ENCODE measurements at regions not wholly inside any gene's neighbourhood (a gene's known extent, or its start where the extent isn't known, plus 50 kb on each side); places are given as distances from the start of the nearest gene placed in this dataset.

DNA sequence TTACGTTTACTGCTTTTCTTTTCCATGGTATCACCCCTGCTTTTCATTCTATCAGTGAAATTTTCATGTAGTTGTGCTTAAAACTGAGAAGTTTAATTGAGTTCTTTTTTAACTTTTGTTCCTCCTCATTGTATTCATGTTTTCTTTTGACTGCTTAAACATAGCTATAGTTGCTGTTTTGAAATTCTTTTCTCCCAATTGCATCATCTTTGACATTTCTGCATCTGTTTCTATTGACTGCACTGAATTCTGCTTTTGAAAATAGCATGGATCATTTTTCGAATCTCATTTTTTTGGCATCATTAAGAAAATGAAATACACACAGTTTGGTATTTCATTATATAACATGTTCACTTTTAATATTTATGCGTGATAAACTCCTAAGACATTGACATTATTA, 694.9 kb downstream of the MECOM start:
- Histone ChIP-seq H3K4me3 (replicated peaks; ENCODE audit: low read depth, low read length) (no peak overlapping the region), H3K27me3 (replicated peaks; ENCODE audit: control insufficient read depth, insufficient read depth, low read length) (no peaks in the 10 kb centered on the region), H3K36me3 (ENCODE audit: control insufficient read depth, insufficient read depth, low read length) (no peaks in the 10 kb centered on the region)
- TF ChIP-seq, protein P1, sequence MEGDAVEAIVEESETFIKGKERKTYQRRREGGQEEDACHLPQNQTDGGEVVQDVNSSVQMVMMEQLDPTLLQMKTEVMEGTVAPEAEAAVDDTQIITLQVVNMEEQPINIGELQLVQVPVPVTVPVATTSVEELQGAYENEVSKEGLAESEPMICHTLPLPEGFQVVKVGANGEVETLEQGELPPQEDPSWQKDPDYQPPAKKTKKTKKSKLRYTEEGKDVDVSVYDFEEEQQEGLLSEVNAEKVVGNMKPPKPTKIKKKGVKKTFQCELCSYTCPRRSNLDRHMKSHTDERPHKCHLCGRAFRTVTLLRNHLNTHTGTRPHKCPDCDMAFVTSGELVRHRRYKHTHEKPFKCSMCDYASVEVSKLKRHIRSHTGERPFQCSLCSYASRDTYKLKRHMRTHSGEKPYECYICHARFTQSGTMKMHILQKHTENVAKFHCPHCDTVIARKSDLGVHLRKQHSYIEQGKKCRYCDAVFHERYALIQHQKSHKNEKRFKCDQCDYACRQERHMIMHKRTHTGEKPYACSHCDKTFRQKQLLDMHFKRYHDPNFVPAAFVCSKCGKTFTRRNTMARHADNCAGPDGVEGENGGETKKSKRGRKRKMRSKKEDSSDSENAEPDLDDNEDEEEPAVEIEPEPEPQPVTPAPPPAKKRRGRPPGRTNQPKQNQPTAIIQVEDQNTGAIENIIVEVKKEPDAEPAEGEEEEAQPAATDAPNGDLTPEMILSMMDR (IDR thresholded peaks at IDR 0.05; ENCODE audit: insufficient read depth, low read length, poor library complexity, severe bottlenecking): no peak
- DNase-seq (ENCODE audit: extremely low read depth, insufficient read length): no peak

DNA sequence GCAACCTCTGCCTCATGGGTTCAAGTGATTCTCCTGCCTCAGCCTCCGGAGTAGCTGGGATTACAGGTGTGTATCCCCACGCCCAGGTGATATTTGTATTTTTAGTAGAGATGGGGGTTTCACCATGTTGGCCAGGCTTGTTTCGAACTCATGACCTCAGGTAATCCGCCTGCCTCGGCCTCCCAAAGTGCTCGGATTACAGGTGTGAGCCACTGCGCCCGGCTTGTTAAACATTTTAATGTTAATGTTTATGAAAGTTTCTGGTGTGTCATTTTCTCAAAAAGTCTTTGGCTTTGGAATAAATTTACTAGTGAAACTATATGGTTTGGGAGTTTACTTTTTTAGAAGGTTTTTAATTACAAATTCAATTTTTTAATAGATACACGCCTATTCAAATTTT, 698.8 kb downstream of the MECOM start:
- H3K4me3 ChIP-seq (replicated peaks; ENCODE audit: low read depth, low read length): no peak overlapping the region
- TF ChIP-seq, protein P1 (IDR thresholded peaks at IDR 0.05; ENCODE audit: insufficient read depth, low read length, poor library complexity, severe bottlenecking): no peak
- no peak for DNase-seq (ENCODE audit: extremely low read depth, insufficient read length)
- H3K27me3 ChIP-seq (replicated peaks; ENCODE audit: control insufficient read depth, insufficient read depth, low read length): no peaks in the 10 kb centered on the region
- no peaks in the 10 kb centered on the region for H3K36me3 ChIP-seq (ENCODE audit: control insufficient read depth, insufficient read depth, low read length)

DNA sequence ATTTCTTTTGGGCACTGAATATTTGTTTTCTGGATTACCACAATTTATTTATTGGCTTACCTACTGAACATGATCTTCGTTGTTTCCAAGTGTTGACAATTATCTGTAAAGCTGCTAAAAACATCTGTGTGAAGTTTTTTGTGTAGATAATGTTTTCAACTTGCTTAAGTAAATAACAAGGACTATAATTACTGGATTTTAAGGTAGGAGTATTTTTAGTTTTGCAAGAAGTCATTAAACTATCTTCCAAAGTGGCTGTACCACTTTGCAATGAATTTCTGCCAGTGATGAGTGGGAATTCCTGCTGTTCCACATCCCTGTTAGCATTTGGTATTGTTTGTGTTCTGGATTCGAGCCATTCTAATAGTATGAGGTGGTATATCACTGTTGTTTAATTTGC, 702.2 kb downstream of the MECOM start:
- Histone ChIP-seq H3K4me3 (replicated peaks; ENCODE audit: low read depth, low read length) (no peak overlapping the region), H3K36me3 (ENCODE audit: control insufficient read depth, insufficient read depth, low read length) (no peaks in the 10 kb centered on the region), H3K27me3 (replicated peaks; ENCODE audit: control insufficient read depth, insufficient read depth, low read length) (no peaks in the 10 kb centered on the region)
- TF ChIP-seq, protein P1 (IDR thresholded peaks at IDR 0.05; ENCODE audit: insufficient read depth, low read length, poor library complexity, severe bottlenecking): no peak
- DNase-seq (ENCODE audit: extremely low read depth, insufficient read length): no peak

DNA sequence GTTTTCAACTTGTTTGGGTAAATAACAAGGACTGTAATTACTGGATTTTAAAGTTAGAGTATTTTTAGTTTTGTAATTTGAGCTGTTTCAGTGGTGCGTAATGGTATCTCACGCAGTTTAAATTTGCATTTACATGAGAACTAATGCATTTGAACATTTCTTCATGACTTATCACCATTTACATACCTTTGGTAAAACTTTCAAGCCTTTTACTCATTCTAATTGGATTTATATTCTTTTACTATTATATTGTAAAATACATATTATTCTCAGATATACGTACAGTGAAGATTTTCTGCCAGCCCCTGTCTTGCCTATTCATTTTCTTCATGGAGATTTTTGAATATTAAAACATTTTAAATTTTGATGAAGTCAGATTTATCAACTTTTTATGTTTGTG, 703.8 kb downstream of the MECOM start:
- TF ChIP-seq, protein P1 (IDR thresholded peaks at IDR 0.05; ENCODE audit: insufficient read depth, low read length, poor library complexity, severe bottlenecking): no peak
- Histone ChIP-seq H3K4me3 (replicated peaks; ENCODE audit: low read depth, low read length) (no peak overlapping the region), H3K36me3 (ENCODE audit: control insufficient read depth, insufficient read depth, low read length) (no peaks in the 10 kb centered on the region), H3K27me3 (replicated peaks; ENCODE audit: control insufficient read depth, insufficient read depth, low read length) (no peaks in the 10 kb centered on the region)
- DNase-seq (ENCODE audit: extremely low read depth, insufficient read length): no peak

DNA sequence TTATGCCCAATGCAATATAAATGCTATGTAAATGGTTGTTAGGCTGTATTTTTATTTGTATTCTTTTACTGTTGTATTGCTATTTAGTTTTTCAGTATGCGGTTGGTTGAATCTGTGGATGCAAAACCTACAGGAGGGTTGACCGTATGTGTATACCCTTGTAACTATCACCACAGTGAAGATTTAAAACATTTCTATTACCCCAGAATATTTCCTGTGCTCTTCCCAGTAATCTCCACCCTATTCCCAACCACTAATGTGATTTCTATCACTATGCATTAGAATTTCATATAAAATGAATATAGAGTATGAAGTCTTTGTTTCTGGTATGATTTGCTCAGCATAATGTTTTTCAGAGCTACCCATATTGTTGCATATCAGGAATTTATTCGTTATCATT, 705.0 kb downstream of the MECOM start:
- no peaks in the 10 kb centered on the region for H3K27me3 ChIP-seq (replicated peaks; ENCODE audit: control insufficient read depth, insufficient read depth, low read length)
- no peaks in the 10 kb centered on the region for H3K36me3 ChIP-seq (ENCODE audit: control insufficient read depth, insufficient read depth, low read length)
- H3K4me3 ChIP-seq (replicated peaks; ENCODE audit: low read depth, low read length): no peak overlapping the region
- DNase-seq (ENCODE audit: extremely low read depth, insufficient read length): no peak
- TF ChIP-seq, protein P1 (IDR thresholded peaks at IDR 0.05; ENCODE audit: insufficient read depth, low read length, poor library complexity, severe bottlenecking): no peak

DNA sequence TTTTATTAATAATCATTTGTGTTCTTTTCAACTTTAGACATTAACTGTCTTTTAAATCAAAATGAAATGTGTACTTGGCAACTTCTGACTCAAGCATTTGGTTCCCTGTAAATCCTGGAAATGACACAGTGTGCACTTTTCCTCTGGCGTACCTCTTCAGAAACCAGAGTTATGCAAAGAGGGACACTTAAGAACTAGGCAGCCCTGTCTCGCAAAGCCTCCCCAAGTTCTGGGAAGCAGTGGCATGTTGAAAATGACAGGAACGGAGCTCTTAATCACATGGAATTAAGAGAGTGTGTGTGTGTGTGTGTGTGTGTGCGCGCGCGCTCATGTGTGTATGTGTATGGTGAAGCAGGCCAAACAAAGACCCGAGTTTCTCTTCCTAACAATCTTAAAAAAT, 707.4 kb downstream of the MECOM start:
- TF ChIP-seq, protein P1 (IDR thresholded peaks at IDR 0.05; ENCODE audit: insufficient read depth, low read length, poor library complexity, severe bottlenecking): no peak
- no peaks in the 10 kb centered on the region for H3K36me3 ChIP-seq (ENCODE audit: control insufficient read depth, insufficient read depth, low read length)
- H3K27me3 ChIP-seq (replicated peaks; ENCODE audit: control insufficient read depth, insufficient read depth, low read length): no peaks in the 10 kb centered on the region
- no peak for DNase-seq (ENCODE audit: extremely low read depth, insufficient read length)
- no peak overlapping the region for H3K4me3 ChIP-seq (replicated peaks; ENCODE audit: low read depth, low read length)

Measured in GM06990 (cell line).